A549 (cell line): ENCODE measurements at regions not wholly inside any gene's neighbourhood (a gene's known extent, or its start where the extent isn't known, plus 50 kb on each side); places are given as distances from the start of the nearest gene placed in this dataset.

Source experiments
- CBX2 ChIP-seq: fragments of 200-600 bp; sonication (generic); IDR thresholded peaks from 2 replicates; pipeline ENCODE4 v1.6.1; 2016; ENCODE audit warnings: low read depth, mild to moderate bottlenecking, borderline replicate concordance
- NPAS2 ChIP-seq: fragments of 250-450 bp; sonication (Bioruptor Pico); IDR thresholded peaks from 2 replicates; pipeline ENCODE4 v1.8.0; 2022; ENCODE audit warnings: mild to moderate bottlenecking, moderate library complexity, borderline replicate concordance
- POLR2A ChIP-seq: IDR thresholded peaks from 2 replicates; pipeline ENCODE4 v1.6.1; 2012; ENCODE audit warnings: mild to moderate bottlenecking, low read length
- POLR2AphosphoS2 ChIP-seq: conservative IDR thresholded peaks from 2 replicates; pipeline ENCODE4 v1.6.1; 2012; ENCODE audit warnings: low read length, improper control_type of control experiment, inconsistent platforms
- RNF2 ChIP-seq: fragments of 200-600 bp; sonication (generic); IDR thresholded peaks from 2 replicates; pipeline ENCODE4 v1.6.1; 2016; ENCODE audit warnings: low read depth, mild to moderate bottlenecking, antibody characterized with exemption, moderate library complexity, borderline replicate concordance
- TFCP2L1 ChIP-seq: fragments of 250-450 bp; sonication (Bioruptor Pico); IDR thresholded peaks from 2 replicates; pipeline ENCODE4 v1.5.0; 2021; ENCODE audit warnings: mild to moderate bottlenecking
- TF ChIP-seq, protein P1 (sequence below): fragments of >200 bp; sonication (Bioruptor Twin); formaldehyde crosslinking; IDR thresholded peaks from 3 replicates; pipeline ENCODE4 v1.5.1; 2016
- TF ChIP-seq, protein P2 (sequence below): fragments of 200-600 bp; sonication (generic); IDR thresholded peaks from 2 replicates; pipeline ENCODE4 v1.6.1; 2016; ENCODE audit warnings: antibody characterized with exemption, mild to moderate bottlenecking, moderate library complexity
- TF ChIP-seq, protein P3 (sequence below): fragments of 450-650 bp; IDR thresholded peaks from 2 replicates; pipeline ENCODE4 v1.6.1; 2014; ENCODE audit warnings: antibody characterized with exemption
- TF ChIP-seq, protein P4 (sequence below): IDR thresholded peaks from 2 replicates; pipeline ENCODE4 v1.6.1; 2012; ENCODE audit warnings: low read depth, borderline replicate concordance

DNA sequence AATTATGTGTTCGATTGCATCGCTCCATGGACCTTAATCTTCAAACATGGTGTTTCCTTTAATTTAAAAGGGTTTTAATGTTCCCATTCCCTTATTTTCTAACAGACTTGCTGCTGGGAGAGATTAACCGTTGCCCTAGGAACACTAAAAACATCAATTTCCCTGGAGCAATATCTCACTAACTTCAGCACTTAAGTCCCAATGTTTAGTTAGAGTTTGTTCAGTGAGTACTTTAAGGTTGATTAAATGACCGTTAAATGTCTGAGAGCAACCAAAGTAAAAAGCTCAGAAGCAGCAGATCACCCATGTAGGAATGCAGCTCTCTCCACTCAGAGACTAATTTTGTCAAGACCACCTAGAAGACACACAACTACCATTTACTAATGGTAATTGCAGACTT lies 111.2 kb upstream of the PDE5A start:
- TF ChIP-seq, protein P1, sequence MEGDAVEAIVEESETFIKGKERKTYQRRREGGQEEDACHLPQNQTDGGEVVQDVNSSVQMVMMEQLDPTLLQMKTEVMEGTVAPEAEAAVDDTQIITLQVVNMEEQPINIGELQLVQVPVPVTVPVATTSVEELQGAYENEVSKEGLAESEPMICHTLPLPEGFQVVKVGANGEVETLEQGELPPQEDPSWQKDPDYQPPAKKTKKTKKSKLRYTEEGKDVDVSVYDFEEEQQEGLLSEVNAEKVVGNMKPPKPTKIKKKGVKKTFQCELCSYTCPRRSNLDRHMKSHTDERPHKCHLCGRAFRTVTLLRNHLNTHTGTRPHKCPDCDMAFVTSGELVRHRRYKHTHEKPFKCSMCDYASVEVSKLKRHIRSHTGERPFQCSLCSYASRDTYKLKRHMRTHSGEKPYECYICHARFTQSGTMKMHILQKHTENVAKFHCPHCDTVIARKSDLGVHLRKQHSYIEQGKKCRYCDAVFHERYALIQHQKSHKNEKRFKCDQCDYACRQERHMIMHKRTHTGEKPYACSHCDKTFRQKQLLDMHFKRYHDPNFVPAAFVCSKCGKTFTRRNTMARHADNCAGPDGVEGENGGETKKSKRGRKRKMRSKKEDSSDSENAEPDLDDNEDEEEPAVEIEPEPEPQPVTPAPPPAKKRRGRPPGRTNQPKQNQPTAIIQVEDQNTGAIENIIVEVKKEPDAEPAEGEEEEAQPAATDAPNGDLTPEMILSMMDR: no peak
- TF ChIP-seq POLR2A (no peak), TFCP2L1 (no peak), NPAS2 (no peak), CBX2 (no peak), POLR2AphosphoS2 (no peak), RNF2 (no peak)
- TF ChIP-seq, protein P2, sequence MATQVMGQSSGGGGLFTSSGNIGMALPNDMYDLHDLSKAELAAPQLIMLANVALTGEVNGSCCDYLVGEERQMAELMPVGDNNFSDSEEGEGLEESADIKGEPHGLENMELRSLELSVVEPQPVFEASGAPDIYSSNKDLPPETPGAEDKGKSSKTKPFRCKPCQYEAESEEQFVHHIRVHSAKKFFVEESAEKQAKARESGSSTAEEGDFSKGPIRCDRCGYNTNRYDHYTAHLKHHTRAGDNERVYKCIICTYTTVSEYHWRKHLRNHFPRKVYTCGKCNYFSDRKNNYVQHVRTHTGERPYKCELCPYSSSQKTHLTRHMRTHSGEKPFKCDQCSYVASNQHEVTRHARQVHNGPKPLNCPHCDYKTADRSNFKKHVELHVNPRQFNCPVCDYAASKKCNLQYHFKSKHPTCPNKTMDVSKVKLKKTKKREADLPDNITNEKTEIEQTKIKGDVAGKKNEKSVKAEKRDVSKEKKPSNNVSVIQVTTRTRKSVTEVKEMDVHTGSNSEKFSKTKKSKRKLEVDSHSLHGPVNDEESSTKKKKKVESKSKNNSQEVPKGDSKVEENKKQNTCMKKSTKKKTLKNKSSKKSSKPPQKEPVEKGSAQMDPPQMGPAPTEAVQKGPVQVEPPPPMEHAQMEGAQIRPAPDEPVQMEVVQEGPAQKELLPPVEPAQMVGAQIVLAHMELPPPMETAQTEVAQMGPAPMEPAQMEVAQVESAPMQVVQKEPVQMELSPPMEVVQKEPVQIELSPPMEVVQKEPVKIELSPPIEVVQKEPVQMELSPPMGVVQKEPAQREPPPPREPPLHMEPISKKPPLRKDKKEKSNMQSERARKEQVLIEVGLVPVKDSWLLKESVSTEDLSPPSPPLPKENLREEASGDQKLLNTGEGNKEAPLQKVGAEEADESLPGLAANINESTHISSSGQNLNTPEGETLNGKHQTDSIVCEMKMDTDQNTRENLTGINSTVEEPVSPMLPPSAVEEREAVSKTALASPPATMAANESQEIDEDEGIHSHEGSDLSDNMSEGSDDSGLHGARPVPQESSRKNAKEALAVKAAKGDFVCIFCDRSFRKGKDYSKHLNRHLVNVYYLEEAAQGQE: no peak
- TF ChIP-seq, protein P3, sequence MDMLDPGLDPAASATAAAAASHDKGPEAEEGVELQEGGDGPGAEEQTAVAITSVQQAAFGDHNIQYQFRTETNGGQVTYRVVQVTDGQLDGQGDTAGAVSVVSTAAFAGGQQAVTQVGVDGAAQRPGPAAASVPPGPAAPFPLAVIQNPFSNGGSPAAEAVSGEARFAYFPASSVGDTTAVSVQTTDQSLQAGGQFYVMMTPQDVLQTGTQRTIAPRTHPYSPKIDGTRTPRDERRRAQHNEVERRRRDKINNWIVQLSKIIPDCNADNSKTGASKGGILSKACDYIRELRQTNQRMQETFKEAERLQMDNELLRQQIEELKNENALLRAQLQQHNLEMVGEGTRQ: no peak
- TF ChIP-seq, protein P4, sequence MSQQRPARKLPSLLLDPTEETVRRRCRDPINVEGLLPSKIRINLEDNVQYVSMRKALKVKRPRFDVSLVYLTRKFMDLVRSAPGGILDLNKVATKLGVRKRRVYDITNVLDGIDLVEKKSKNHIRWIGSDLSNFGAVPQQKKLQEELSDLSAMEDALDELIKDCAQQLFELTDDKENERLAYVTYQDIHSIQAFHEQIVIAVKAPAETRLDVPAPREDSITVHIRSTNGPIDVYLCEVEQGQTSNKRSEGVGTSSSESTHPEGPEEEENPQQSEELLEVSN: no peak
